OCI-LY1 (cell line): ENCODE measurements at regions not wholly inside any gene's neighbourhood (a gene's known extent, or its start where the extent isn't known, plus 50 kb on each side); places are given as distances from the start of the nearest gene placed in this dataset.
"Not testable (repeated sequence)": the region's sequence is repeated elsewhere in the genome, so short reads cannot be mapped to it uniquely, and the experiment has no call there.

Source experiments
- H2AFZ ChIP-seq: fragments of 200-600 bp; sonication (generic), shearing (Covaris generic); 2 replicates; pipeline ENCODE4 v1.6.0; 2014; ENCODE audit warnings: antibody characterized with exemption, mild to moderate bottlenecking, low read length
- H3F3A ChIP-seq: fragments of 200-600 bp; sonication (generic), shearing (Covaris generic); 2 replicates; pipeline ENCODE4 v1.6.0; 2014; ENCODE audit warnings: mild to moderate bottlenecking, antibody characterized with exemption, low read length, moderate library complexity; ENCODE audit not compliant: insufficient read depth
- H3K27ac ChIP-seq: fragments of 200-600 bp; sonication (generic); 2 replicates; pipeline ENCODE4 v1.5.1; 2014; ENCODE audit warnings: low read length, mixed run types, mild to moderate bottlenecking, low read depth; ENCODE audit not compliant: poor library complexity, severe bottlenecking
- H3K27me3 ChIP-seq: fragments of 200-600 bp; sonication (generic); 2 replicates; pipeline ENCODE4 v1.6.0; 2014; ENCODE audit warnings: antibody characterized with exemption, mild to moderate bottlenecking, low read length, moderate library complexity; ENCODE audit not compliant: insufficient read depth
- H3K36me3 ChIP-seq: fragments of 200-600 bp; sonication (generic); 2 replicates; pipeline ENCODE4 v1.6.1; 2014; ENCODE audit warnings: mild to moderate bottlenecking, antibody characterized with exemption, low read length, moderate library complexity, mixed read lengths; ENCODE audit not compliant: insufficient read depth
- H3K4me1 ChIP-seq: fragments of 200-600 bp; sonication (generic); 2 replicates; pipeline ENCODE4 v1.5.1; 2014; ENCODE audit warnings: mild to moderate bottlenecking, low read length, moderate library complexity; ENCODE audit not compliant: insufficient read depth, severe bottlenecking
- H3K4me2 ChIP-seq: fragments of 200-600 bp; sonication (generic), shearing (Covaris generic); 2 replicates; pipeline ENCODE4 v1.6.1; 2014; ENCODE audit warnings: low read length
- H3K4me3 ChIP-seq: fragments of 200-600 bp; sonication (generic); 2 replicates; pipeline ENCODE4 v1.5.1; 2014; ENCODE audit warnings: low read length, low read depth, mild to moderate bottlenecking, mixed read lengths; ENCODE audit not compliant: poor library complexity, severe bottlenecking
- H3K79me2 ChIP-seq: fragments of 200-600 bp; shearing (Covaris generic); 2 replicates; pipeline ENCODE4 v1.6.1; 2016; ENCODE audit warnings: mixed run types, low read length, mixed read lengths; ENCODE audit not compliant: insufficient read depth
- H3K9ac ChIP-seq: fragments of 200-600 bp; sonication (generic), shearing (Covaris generic); 2 replicates; pipeline ENCODE4 v1.6.1; 2014; ENCODE audit warnings: mild to moderate bottlenecking, low read length, mixed read lengths
- H3K9me2 ChIP-seq: fragments of 200-600 bp; sonication (generic), shearing (Covaris generic); 2 replicates; pipeline ENCODE4 v1.6.1; 2014; ENCODE audit warnings: low read depth, mild to moderate bottlenecking, low read length, mixed read lengths
- H3K9me3 ChIP-seq: fragments of 200-600 bp; shearing (Covaris generic); 2 replicates; pipeline ENCODE4 v1.6.1; 2014; ENCODE audit warnings: low read length, mixed read lengths
- H4K20me1 ChIP-seq: fragments of 200-600 bp; sonication (generic), shearing (Covaris generic); 2 replicates; pipeline ENCODE4 v1.6.0; 2016; ENCODE audit warnings: mild to moderate bottlenecking, low read length; ENCODE audit not compliant: insufficient read depth
- CTCF ChIP-seq: fragments of 200-600 bp; sonication (generic), shearing (Covaris generic); IDR thresholded peaks from 2 replicates; pipeline ENCODE4 v1.5.1; 2017; ENCODE audit warnings: mild to moderate bottlenecking, antibody characterized with exemption, low read length, moderate library complexity, mixed read lengths
- EZH2 ChIP-seq: fragments of 200-600 bp; sonication (generic), shearing (Covaris generic); IDR thresholded peaks from 2 replicates; pipeline ENCODE4 v1.8.0; 2017; ENCODE audit warnings: borderline replicate concordance, mixed run types, mild to moderate bottlenecking, antibody characterized with exemption, low read length, moderate library complexity, mixed read lengths

GRCh38 chr12:74671421-74671820, 133.8 kb downstream of the ATXN7L3B start:
- Histone ChIP-seq H3K27me3 (no peaks in the 10 kb centered on the region), H3K9me3 (no peaks in the 10 kb centered on the region), H3K27ac (no peak overlapping the region), H3K4me3 (no peak overlapping the region), H3K79me2 (no peaks in the 10 kb centered on the region), H3K36me3 (no peaks in the 10 kb centered on the region), H3K9ac (no peak overlapping the region), H2AFZ (no peak overlapping the region), H4K20me1 (no peaks in the 10 kb centered on the region), H3F3A (no peaks in the 10 kb centered on the region), H3K4me1 (no peaks in the 10 kb centered on the region), H3K4me2 (no peak overlapping the region), H3K9me2 (no peaks in the 10 kb centered on the region)
- TF ChIP-seq CTCF (no peak), EZH2 (no peak)

- H3F3A ChIP-seq, H3K4me3 ChIP-seq, H4K20me1 ChIP-seq, H3K4me1 ChIP-seq, H3K27ac ChIP-seq, H2AFZ ChIP-seq, H3K4me2 ChIP-seq, H3K9me3 ChIP-seq, H3K79me2 ChIP-seq, H3K9me2 ChIP-seq, H3K27me3 ChIP-seq, H3K36me3 ChIP-seq, H3K9ac ChIP-seq: not testable (repeated sequence)
Measured at GRCh38 chr12:74676955-74677354, 139.3 kb downstream of the ATXN7L3B start.

- H3K4me1 ChIP-seq: no peaks in the 10 kb centered on the region
- H3K9me3 ChIP-seq: no peaks in the 10 kb centered on the region
- no peaks in the 10 kb centered on the region for H3F3A ChIP-seq
- no peaks in the 10 kb centered on the region for H3K36me3 ChIP-seq
- H4K20me1 ChIP-seq: no peaks in the 10 kb centered on the region
- H3K4me3 ChIP-seq: no peak overlapping the region
- no peak overlapping the region for H3K9ac ChIP-seq
- no peak overlapping the region for H3K4me2 ChIP-seq
- H3K9me2 ChIP-seq: no peaks in the 10 kb centered on the region
- H3K27ac ChIP-seq: no peak overlapping the region
- H3K79me2 ChIP-seq: no peaks in the 10 kb centered on the region
- no peak overlapping the region for H2AFZ ChIP-seq
- H3K27me3 ChIP-seq: no peaks in the 10 kb centered on the region
- TF ChIP-seq EZH2: no peak
- TF ChIP-seq CTCF: no peak
Measured at GRCh38 chr12:74685385-74685784, 147.8 kb downstream of the ATXN7L3B start.

- Histone ChIP-seq H3K36me3 (no peaks in the 10 kb centered on the region), H3K27ac (no peak overlapping the region), H3K4me2 (no peak overlapping the region), H3F3A (no peaks in the 10 kb centered on the region), H3K79me2 (no peaks in the 10 kb centered on the region), H3K9me2 (no peaks in the 10 kb centered on the region), H2AFZ (no peak overlapping the region), H3K4me3 (no peak overlapping the region), H3K9me3 (no peaks in the 10 kb centered on the region), H3K9ac (no peak overlapping the region), H3K4me1 (no peaks in the 10 kb centered on the region), H3K27me3 (no peaks in the 10 kb centered on the region), H4K20me1 (no peaks in the 10 kb centered on the region)
- no peak for TF ChIP-seq EZH2
- peak; percentile 56 for TF ChIP-seq CTCF
Measured at GRCh38 chr12:74689071-74689655, 151.5 kb downstream of the ATXN7L3B start.
